GM19023 (cell line): ENCODE measurements at regions not wholly inside any gene's neighbourhood (a gene's known extent, or its start where the extent isn't known, plus 50 kb on each side); places are given as distances from the start of the nearest gene placed in this dataset.
"Not testable (repeated sequence)": the region's sequence is repeated elsewhere in the genome, so short reads cannot be mapped to it uniquely, and the experiment has no call there.

ENCODE experiments used
- ATAC-seq: cut with Tn5 transposase; IDR thresholded peaks from one replicate; pipeline ENCODE4 v1.9.1; 2021; ENCODE audit warnings: mild to moderate bottlenecking, moderate library complexity; ENCODE audit not compliant: unreplicated experiment

DNA sequence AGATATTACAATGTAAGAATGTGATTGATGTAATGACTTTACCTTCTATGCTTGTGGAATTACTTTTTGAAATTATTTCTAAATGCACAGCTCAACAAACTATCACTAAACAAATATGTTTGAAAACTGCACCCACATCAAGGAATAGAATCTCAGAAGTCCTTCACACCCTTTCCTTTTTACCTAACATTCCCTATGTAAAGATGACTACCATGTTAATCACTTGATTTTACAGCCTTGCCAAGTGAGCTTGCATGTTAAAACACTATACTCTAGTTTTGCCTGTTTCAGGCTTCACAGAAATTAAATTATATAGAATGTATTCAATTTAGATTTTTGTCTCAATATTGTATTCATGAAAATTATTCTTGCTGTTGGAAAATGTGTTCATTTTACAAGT lies 1169.4 kb upstream of the CELF2 start:
- ATAC-seq = no peak

DNA sequence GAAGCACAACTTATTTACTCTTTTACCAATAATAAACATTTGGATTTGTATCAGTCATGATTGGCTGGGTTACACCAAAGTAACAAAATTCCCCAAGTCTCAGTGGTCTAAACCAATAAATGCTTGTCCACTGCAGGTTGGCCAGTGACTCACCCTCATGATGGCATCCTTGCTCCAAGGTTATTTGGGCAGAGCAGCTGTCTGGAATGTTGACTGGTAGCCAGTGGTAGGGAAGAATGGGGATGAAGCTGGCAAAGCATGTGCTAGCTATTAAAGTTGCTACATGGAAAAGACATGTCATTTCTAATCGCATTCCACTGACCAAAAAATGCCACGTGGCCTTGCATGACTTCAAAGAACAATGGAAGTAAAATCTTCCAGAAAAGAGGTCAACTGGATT lies 1168.7 kb upstream of the CELF2 start:
- ATAC-seq = no peak

DNA sequence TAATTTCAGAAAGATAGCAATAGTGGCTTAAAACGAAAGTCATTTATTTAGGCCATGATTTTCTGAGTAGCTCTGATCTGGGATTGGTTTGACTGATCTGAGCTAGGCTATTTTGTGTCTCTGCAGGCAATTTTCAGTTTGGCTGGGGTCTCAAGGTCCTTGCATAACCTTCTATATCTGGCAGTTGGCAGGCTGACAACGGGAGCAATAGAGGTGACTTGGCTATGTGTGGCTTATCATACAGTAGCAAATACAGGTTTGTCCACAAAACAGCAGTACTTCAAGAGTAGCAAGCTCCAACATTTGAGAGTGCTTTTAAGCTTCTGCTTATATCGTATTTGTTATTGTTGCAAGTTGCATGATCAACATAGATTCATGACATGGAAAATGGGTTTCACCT lies 1167.3 kb upstream of the CELF2 start:
- ATAC-seq = no peak

DNA sequence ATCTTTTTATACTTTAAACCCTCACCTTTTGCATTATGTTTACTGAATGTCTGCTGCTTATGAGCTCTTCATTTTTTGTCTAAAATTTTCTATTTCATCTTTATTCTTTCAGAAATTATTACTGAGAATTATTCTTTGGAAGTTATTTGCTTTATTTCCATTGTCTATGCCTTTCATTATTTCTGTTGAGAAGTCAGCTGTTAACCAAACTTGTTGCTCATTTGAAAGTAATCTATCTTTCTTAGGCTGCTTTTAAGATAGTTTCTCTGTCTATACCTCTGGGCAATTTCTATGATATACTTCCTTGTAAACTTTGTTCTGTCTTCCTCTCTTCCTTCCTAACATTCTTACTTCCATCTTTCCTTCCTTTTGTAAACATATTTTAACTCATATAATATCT lies 1165.9 kb upstream of the CELF2 start:
- no peak for ATAC-seq

DNA sequence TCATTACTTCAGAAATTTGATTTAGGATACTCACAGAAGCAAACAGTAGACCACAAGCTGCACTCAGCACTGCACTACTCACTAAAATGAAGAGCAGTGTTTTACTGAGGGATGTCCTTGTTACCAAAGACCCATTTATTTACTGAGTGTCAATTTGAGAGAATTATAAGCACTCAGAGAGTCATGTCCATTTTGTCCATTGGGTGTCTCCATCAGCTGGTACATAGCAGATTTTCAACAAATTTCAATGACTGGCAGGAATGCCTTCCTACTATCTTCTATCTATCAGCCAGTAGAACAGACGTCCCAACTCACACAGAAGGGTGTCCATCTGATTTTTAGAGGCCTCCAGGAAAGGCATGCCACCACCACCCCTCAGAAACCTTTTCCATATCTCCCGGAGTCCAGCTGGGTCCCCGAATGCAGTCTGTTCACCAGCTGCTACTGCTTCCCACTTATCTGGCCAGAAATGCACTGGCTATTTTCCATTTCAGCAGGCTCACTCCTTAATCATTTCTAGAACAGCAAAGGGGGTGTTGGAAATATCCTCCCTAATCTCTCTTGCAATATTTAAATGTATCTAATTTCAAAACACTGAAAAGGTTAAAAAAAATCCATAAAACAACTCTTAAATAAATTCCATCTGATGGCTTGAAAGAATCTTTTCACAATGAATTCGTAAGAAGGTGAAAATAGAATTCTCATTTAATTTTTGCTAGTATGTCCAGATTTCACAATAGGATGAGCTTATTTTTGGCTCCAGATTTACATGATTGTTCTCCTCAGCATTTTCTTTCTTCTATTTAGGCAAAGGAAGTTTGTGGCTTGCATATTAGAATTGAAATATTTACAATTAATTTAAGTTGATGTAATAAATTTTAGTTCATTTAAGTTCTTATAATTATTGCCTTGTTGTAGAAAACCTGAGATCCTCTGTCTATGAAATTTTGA lies 1164.0 kb upstream of the CELF2 start:
- no peak for ATAC-seq

DNA sequence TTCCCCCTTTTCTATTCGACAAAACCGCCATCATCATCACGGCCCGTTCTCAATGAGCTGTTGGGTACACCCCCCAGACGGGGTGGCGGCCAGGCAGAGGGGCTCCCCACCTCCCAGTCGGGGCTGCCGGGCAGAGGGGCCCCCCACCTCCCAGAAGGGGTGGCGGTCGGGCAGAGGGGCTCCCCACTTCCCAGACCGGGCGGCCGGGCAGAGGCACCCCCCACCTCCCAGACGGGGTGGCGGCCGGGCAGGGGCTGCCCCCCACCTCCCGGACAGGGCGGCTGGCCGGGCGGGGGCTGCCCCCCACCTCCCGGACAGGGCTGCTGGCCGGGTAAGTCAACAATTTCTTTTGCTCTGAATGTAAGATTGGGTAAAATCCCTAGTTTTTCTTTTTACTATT lies 1162.2 kb upstream of the CELF2 start:
- not testable (repeated sequence) for ATAC-seq

DNA sequence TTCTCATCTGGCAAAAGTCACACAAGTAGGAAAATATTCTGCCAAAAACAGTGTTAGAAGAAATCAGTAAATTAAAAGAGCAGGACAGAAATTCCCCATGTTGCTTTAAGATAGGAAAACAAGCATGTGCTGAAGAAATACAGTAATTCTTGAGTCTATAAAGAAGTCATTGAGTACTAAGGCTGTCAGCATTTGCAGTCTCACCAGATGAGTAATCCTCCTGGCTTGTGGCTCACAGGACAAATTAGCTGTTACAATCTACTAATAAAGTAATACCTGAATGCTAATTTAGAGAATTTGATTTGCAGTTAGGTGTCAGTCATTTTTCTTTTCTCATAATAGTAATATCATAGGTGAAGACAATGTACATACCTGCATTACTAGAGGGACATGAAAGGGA lies 1158.9 kb upstream of the CELF2 start:
- ATAC-seq = no peak

DNA sequence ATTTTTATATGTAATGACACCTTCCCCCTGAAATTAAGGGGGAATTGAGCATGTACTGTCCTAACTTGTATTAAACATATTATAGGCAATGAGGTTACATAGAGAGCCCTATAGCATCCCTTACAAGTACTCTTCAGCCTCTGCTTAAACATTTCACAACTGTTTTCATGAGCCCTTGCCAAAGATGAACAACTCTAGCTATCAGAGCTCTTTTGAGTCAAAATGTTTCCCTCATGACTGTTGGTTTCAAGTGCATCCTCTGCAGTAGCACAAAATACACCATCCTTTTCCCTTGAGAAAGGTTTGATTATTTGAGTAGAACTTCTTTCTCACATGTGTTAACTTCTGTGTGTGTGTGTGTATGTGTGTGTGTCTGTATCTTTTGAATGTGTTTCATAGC lies 1157.6 kb upstream of the CELF2 start:
- no peak for ATAC-seq

DNA sequence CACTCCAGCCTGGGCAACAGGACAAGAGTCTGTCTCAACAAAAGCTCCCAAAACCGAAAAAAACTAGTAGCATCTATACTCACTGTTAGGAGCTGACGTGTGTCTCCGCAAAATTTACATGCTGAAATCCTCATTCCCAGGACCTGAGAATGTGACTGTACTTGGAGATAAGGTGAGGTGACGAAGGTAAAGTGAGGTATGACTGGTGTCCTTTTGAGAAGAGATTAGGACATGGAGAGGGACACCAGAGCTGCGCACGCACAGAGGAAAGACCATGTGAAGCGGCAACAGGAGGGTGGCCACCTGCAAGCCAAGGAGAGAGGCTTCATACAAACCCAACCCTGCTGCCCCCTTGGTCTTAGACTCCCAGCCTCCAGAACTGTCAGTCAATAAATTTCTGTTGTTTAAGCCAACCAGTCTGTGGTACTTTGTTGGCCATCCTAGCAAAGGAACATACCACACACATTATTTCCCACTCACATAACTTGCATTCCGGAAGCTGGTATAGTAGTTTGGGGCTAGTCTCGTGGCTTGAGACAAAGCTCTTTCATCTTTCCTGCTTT lies 1154.0 kb upstream of the CELF2 start:
- no peak for ATAC-seq

DNA sequence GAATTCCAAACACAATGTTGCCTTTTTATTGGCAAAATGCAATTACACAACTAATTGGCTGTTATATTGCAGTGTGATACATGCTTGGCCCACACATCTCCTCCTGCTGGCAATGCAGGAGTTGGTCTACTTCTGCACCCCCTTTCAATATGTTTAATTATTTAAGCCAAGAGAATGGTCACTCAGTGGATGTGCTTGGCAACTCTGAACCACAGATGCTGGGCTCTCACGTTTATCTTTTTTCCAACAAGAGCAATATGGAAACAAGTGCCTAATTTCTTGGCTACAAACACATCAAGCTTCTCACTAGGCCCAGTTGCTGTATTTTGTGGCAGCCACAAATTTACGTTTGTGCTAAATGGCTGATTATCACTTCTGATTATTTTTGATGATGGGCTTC lies 1149.2 kb upstream of the CELF2 start:
- ATAC-seq = no peak

DNA sequence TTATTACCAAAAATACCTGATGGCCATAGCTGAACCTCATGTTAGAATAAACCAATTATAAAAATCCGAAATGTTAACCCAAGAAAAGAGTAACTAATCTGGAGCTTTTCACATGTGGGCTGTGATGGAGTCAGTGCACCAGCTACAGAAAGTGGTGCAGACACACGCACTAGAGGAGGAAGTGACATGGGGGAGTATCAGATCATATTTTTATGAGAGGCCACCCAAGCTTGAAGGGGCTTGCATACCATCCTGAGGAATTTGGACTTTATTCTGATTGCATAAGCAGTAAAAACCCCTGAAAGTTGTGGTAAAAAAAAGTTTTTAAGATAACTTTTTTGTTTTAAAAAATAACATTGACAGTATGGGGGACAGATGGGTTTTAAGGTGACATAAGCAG lies 1148.5 kb upstream of the CELF2 start:
- ATAC-seq = no peak

DNA sequence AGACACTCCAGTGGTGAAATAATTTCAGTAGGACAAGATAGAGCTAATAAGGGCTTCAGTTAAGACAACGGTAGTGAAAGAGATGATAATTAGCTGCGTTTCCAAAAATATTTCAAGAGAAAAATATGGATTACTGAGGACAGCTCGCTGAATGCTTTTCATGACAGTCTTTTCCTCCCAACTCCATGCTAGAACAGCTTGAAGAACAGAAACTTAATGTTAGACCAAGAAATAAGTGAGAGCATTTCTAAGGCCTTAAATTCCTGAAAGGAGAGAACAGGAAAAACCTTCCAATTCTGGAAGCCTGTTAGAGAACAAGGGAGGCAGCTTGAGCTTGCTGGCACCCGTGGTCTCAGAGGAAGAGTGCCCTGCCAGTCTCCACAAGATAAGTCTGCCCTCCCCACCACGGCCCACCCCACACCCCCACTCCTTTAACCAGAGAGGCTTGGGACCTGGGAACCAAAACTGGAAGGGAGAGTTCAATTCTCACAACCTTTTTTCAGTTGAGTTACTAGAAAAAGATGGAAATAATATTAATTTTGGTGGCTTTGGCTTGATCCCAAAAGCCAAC lies 1148.0 kb upstream of the CELF2 start:
- no peak for ATAC-seq

DNA sequence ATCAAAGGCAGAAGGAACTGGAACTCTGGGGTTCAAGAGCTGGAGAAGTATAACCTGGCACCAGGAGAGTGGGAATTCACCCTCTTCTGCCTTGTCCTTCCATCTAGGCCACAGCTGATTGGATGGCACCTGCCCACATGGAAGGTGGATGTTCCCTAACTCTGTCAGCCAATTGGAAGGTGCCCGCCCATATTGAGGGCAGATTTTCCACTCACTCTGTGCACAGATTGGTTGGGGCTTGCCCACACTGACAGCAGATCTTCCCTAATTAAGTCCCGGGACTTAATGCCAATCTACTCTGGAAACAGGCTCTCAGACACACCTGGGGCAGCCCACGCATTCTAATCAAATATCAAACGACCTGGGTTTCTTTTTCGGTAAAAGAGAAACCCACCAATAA lies 1142.3 kb upstream of the CELF2 start:
- no peak for ATAC-seq

DNA sequence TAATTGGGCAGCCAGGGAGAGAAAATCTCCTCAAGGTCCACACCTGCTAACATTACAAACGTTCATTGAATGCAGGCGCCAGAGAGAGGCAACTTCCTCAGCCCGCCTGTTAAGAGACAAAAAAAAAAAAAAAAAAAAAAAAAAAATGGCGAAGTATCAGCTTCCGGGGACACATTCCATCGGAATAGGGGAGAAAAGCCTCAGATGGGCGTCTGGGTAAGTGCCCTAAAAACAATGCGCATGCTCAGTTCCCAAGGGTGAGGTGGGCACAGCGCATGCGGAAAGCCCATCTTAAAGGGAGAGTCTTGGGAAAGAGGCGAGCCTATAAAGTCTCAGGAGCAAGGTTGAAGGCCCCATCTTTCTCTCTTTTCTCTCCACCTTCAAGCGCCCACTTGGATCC lies 1139.7 kb upstream of the CELF2 start:
- no peak for ATAC-seq

DNA sequence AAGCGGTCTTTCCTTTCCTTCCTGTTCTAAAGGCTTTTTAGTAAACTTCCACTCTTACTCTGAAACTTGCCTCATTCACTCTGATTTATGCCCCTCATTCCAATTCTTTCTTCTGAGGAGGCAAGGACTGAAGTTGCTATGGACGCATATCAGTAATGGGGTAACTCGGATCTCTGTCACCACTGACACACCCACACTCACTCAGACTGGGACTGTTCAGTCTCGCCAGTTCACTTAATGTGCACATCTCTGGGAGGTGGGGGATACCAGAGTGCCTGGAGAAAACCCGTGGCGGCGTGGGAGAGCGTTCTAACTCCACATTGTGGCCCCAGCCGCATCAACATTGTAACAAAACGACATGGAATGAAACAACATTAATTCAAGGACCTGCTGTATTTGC lies 1139.3 kb upstream of the CELF2 start:
- no peak for ATAC-seq

DNA sequence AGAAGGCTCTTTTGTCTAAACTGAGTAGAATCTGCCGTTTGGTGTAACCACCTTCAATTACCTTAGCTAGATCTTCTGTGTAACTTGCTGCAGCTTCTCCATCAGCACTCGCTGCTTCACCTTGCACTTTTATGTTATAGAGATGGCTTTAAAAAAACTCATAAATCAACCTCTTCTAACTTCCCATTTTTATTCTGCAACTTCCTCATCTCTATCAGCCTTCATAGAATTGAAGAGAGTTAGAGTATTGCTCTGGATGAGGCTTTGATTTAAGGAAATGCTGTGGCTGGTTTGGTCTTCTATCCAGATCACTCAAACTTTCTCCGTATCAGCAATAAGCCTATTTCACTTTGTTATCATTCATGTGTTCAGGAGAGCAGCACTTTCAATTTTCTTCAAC lies 1131.9 kb upstream of the CELF2 start:
- no peak for ATAC-seq

DNA sequence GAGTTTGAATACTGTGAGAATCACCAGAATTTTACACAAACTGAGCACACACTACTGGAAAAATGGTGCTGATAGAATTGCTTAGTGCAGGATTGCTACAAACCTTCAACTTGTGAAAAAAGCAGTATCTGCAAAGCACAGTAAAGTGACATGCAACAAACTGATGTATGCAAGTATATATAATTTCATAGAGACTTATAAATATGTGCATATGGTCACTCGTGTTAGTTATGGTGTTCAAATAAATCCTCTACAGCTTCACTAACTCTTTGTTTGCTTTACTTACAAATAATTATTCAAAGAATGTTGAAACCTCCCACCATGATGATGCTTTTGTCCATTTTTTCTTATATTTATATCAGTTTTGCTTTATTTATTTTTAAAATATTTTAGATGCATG lies 1130.9 kb upstream of the CELF2 start:
- ATAC-seq = no peak

DNA sequence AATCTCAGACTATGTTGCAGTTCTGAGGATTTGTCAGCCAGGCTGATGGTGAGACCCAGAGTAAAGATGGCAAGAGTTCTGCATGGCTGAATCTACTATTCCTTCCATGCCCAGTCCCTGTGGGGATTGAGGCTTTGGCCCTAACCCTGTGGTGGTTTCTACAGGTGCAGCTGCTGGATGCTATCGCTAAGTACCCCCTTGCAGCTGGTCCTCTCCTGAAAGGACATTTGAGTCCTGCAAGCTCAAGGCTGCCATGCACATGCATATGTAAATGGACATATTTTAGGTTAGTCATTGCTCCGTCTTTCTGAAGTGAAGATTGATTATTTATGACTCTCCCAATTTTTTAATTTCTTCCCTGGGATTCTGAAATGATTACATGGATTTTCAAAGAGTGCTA lies 1122.2 kb upstream of the CELF2 start:
- ATAC-seq = no peak

DNA sequence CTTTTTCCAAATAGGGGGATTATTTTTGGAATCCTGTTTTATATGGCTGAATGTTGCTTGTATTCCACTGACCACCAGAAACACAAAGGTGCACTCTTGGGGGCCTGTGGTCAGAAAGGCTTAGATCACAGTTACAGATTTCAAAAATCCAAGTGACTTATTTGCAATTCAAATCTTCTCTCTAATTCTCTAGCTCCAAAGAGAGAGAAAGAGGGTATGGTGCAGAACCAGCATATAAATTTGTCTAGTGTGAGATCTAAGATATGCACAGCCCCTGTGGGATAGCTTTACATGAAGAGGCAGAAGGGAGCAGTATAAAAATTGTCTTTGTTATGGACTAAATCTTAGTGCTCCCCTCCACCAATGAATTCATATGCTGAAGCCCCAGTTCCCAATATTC lies 1121.7 kb upstream of the CELF2 start:
- no peak for ATAC-seq

DNA sequence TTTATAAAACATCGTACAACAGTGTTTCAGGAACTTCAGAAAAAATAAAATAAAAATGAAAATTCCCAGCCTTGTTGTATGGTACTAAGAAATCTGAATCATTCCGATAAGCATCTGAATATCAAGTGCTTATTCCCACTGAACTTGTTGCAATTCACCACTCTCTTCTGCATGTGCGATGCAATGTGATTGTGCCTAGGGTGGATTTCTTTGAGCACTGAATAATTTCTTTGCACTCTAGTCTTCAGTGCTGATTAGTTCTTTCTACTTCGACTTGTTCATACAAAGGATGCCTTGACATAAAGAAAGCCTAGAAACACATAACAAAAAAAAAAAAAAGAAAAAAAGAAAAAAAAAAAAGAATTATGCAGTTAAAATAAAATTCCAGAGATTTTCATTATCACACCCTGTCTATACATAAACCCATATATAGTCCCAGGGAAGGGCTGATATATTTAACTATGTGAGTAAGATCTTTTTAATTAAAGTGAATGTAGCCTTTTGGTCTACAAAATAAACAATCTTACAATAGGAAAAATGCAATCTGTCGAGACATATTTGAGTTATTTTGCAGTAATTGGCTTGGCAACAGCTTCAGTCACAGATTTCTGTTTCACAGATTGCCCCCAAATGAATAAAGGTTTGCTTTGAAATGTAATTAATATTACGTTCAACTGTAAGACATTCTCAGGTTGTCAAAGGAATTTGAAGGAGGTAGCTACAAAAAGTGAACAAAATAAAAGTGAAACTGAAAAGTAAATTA lies 1118.9 kb upstream of the CELF2 start:
- ATAC-seq = no peak

DNA sequence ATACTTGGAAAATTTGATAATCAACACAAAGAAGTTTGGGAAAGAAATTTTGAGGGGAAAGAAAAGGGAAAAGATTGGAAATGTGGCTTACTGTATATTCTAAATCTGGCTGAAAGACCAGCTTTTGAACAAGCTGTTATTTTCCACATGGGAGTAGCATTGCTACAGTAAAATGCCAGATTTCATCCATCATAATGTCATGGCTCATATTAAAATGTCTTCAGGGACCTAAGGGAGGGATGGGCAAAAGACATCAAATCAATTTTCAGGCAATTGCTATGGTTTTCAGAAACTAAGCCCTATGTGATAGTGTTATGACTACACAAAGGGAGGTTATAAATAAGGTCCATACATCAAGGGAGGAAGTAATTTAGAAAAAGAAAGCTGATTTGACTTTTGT lies 1116.9 kb upstream of the CELF2 start:
- ATAC-seq = no peak

DNA sequence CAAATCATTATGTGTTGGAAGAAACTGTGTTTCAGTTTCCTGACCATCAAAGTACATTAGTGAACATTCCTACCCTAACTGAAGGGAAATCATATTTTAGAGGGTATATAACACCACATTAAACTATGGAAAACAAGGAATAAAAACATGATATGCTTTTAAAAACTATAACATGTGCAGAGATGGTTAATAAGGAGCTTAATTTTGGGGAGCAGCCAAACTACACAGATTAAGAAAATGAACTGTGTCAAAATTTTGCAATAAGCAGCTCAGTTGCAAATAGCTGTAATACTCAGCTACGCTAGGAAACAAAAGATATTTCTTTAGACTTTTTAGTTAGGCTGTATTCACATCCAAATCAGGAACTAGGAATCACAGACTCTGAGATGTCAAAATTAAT lies 1115.7 kb upstream of the CELF2 start:
- no peak for ATAC-seq
